Renal cortex interstitium (tissue), 11 donors: ENCODE measurements at regions not wholly inside any gene's neighbourhood (a gene's known extent, or its start where the extent isn't known, plus 50 kb on each side); places are given as distances from the start of the nearest gene placed in this dataset.

ENCODE experiments used
- DNase-seq, 11 donors: peaks; one replicate each; pipeline ENCODE4 v3.0.0-alpha.2; 2013; ENCODE audit warnings: low read depth in 9 of 11, low spot score in 4 of 11; ENCODE audit errors: extremely low read depth in 1 of 11

DNA sequence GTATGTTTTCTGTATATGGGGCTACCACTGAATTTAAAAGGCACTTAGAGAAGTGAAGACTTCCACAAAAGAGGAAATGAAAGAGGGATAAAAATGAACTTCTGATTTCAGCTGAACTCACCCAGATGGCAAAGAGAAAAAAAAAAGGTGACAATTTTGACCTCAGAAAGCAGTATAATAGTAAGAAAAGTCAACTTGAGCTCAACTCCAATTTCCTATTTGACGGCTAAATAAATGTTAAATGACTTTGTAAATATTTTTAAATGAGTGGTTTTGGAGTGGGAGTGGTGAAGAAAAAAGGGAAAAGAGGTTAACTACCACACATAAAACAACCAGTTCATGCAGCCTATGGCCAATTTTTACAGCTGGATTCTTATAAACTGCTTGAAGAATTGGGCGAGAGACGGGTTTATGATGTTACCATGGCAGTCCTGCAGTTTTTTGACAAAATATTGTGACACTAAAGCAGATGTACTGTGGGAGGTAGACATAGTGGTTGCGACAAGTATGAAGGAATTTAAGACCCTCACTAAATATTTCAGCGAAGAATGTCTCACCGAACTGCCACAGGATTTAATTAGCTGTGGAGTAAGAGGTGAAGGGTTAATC lies 49.8 kb upstream of the ADTRP start:
- DNase-seq, result peak; percentile 59 to 88 (median 77)
